OCI-LY3 (cell line): ENCODE measurements at regions not wholly inside any gene's neighbourhood (a gene's known extent, or its start where the extent isn't known, plus 50 kb on each side); places are given as distances from the start of the nearest gene placed in this dataset.

ENCODE experiments used
- EZH2phosphoT487 ChIP-seq: fragments of 200-600 bp; shearing (Covaris generic); IDR thresholded peaks from 2 replicates; pipeline ENCODE4 v1.6.1; 2018; ENCODE audit warnings: antibody characterized with exemption, mixed run types, low read depth
- TF ChIP-seq, protein P1 (sequence below): fragments of 200-600, 300-600 bp; sonication (generic); IDR thresholded peaks from 2 replicates; pipeline ENCODE4 v1.5.1; 2014; ENCODE audit warnings: antibody characterized with exemption, low read length, low read depth

DNA sequence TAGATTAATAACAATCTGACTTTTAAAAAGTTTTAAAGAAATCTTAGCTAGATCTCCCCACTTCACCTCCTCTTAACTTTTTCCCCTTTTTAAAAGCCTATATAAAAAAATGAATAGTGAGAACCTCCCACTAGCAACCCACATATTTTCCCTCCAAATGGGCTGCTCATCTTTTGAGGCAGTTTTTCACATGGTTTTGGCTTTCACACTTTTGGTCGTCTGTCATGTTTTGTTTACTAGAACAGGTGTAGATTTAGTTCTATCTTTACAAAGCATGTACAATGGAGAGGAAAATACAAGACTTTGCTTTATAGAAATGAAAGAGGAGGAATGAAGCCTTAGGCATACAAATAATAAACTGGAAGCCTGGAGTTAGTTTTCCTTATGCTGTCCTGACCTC lies 126.7 kb upstream of the EOMES start:
- TF ChIP-seq, protein P1, sequence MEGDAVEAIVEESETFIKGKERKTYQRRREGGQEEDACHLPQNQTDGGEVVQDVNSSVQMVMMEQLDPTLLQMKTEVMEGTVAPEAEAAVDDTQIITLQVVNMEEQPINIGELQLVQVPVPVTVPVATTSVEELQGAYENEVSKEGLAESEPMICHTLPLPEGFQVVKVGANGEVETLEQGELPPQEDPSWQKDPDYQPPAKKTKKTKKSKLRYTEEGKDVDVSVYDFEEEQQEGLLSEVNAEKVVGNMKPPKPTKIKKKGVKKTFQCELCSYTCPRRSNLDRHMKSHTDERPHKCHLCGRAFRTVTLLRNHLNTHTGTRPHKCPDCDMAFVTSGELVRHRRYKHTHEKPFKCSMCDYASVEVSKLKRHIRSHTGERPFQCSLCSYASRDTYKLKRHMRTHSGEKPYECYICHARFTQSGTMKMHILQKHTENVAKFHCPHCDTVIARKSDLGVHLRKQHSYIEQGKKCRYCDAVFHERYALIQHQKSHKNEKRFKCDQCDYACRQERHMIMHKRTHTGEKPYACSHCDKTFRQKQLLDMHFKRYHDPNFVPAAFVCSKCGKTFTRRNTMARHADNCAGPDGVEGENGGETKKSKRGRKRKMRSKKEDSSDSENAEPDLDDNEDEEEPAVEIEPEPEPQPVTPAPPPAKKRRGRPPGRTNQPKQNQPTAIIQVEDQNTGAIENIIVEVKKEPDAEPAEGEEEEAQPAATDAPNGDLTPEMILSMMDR: no peak
- TF ChIP-seq EZH2phosphoT487: no peak
